Dermis blood vessel endothelial cell (primary cell): ENCODE measurements at regions not wholly inside any gene's neighbourhood (a gene's known extent, or its start where the extent isn't known, plus 50 kb on each side); places are given as distances from the start of the nearest gene placed in this dataset.
A peak's percentile ranks its signal among the peaks of the same experiment; 100 is the strongest.
"Not testable (repeated sequence)": the region's sequence is repeated elsewhere in the genome, so short reads cannot be mapped to it uniquely, and the experiment has no call there.

ENCODE experiments used
- DNase-seq: peaks from one replicate; pipeline ENCODE4 v3.0.0; 2010

DNA sequence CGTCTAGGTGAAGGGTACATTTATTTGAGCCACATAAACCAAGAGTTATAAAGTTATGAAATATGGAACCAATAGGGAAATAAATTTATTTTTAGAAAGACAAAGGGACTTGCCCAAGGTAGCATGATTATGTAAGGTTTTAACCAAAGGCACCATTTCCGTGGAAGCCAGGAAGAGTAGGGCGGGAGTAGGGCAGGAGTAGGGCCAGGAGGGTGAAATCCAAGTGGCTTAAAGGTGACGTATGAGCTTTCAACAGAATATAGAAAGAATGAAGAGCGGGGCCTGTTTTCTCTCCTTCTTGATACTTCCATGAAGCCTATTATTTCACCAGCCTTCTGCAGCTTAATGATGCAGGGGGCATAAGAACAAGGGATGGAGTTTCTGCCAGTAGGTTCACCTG, 91.7 kb upstream of the PNPLA4 start:
- no peak for DNase-seq

- no peak for DNase-seq
Observed at GRCh38 chrX:8010105-8010504, 82.9 kb upstream of the PNPLA4 start.

- DNase-seq: no peak
Observed at GRCh38 chrX:8005678-8006347, 78.6 kb upstream of the PNPLA4 start.

GRCh38 chrX:8003147-8003883, 76.1 kb upstream of the PNPLA4 start:
- DNase-seq: no peak

- no peak for DNase-seq
Observed at GRCh38 chrX:7996851-7997250, 69.6 kb upstream of the PNPLA4 start.

- peak; percentile 48 for DNase-seq
Observed at GRCh38 chrX:7996414-7996813, 69.2 kb upstream of the PNPLA4 start.

GRCh38 chrX:7993873-7994272, 66.7 kb upstream of the PNPLA4 start:
- DNase-seq: no peak

DNA sequence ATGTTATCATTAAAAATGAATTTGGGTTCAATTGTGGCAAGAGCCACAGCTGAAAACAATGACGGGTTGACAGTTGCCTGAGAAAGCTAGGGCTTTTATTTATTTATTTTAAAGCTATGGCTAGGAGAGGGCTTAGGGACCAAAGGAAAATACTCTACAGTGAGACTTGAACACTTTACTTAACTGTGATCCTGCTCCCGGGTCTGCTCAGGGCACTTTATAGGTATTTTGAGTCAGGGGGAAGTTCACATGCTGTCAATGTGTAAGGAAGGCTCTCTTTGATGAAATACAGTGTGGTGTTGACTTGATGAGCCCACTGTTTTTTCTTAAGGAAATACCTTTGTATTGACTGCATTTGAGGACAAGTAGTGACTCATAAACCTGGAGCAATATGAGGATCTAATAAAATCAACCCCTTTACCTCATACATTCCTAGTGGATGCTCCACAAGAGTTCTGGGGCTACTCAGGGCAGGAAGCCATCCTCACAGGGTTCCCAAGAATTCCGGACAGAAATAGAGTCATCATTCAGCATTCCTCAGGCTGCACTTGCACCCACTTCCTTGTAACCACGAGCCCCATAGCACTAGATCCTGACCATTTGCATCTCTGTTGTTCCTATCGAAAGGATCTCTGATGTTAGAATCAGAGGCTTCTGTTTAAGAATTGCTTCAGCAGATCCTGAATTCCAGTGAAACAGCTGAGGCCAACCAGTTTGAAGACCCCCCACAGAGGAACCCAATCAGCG, 61.0 kb upstream of the PNPLA4 start:
- peak; percentile 0 for DNase-seq

GRCh38 chrX:7987160-7988012, 60.2 kb upstream of the PNPLA4 start:
- DNase-seq: peak; percentile 1

DNA sequence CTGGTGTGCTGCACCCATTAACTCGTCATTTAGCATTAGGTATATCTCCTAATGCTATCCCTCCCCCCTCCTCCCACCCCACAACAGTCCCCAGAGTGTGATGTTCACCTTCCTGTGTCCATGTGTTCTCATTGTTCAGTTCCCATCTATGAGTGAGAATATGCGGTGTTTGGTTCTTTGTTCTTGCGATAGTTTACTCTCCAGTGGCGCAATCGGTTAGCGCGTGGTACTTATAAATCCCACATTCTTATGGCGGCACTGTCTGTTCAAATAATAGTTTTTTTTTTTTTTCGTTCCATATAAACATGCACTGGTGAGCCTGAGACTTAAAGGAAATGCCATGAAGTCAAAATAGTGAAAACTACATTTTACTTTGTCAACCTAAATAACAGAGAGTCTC, 59.5 kb upstream of the PNPLA4 start:
- DNase-seq: not testable (repeated sequence)

GRCh38 chrX:7985568-7985967, 58.4 kb upstream of the PNPLA4 start:
- DNase-seq: no peak

DNA sequence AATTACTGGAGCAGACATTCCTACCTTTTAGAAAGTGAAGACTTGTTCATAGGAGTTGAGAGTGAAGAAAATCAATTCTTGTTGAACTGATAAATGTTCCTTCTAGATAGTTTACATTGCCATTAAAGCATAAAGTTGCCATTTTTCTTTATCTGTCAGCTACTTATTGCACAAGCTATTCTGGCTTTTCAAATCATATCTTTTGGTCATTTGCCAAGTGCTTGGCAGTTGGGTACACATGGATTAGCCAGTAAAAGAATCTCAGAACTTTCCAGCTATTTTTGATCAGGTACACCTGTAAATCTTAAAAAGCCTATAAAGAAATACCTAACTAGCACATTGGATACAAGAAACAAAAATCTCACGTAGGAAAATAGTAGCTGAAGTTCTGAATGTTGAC, 56.4 kb upstream of the PNPLA4 start:
- no peak for DNase-seq
